Smooth muscle cell (in vitro differentiated cells): ENCODE measurements at regions not wholly inside any gene's neighbourhood (a gene's known extent, or its start where the extent isn't known, plus 50 kb on each side); places are given as distances from the start of the nearest gene placed in this dataset.

Experiments
- DNase-seq: peaks from one replicate; lab custom pipeline; 2025; ENCODE audit not compliant: unreplicated experiment; lab: John Stamatoyannopoulos, UW
- H2AFZ ChIP-seq: fragments of 200-600 bp; sonication (generic); 2 replicates; pipeline ENCODE4 v1.6.0; 2016; ENCODE audit warnings: antibody characterized with exemption, low read depth, mild to moderate bottlenecking
- H3F3A ChIP-seq: fragments of 200-600 bp; sonication (generic); 2 replicates; pipeline ENCODE4 v1.6.0; 2017; ENCODE audit warnings: antibody characterized with exemption, low read depth
- H3K27ac ChIP-seq: fragments of 200-600 bp; sonication (generic); 2 replicates; pipeline ENCODE4 v1.5.1; 2016; ENCODE audit warnings: low read depth, mild to moderate bottlenecking
- H3K27me3 ChIP-seq: fragments of 200-600 bp; sonication (generic); 2 replicates; pipeline ENCODE4 v1.6.1; 2016; ENCODE audit warnings: low read depth, mild to moderate bottlenecking
- H3K36me3 ChIP-seq: fragments of 200-600 bp; sonication (generic); 2 replicates; pipeline ENCODE4 v1.5.1; 2016; ENCODE audit warnings: low read depth
- H3K4me1 ChIP-seq: fragments of 200-600 bp; sonication (generic); 2 replicates; pipeline ENCODE4 v1.5.1; 2016; ENCODE audit warnings: low read depth
- H3K4me2 ChIP-seq: fragments of 200-600 bp; sonication (generic); 2 replicates; pipeline ENCODE4 v1.6.0; 2016; ENCODE audit warnings: mild to moderate bottlenecking
- H3K4me3 ChIP-seq: fragments of 200-600 bp; sonication (generic); 2 replicates; pipeline ENCODE4 v1.5.1; 2016; ENCODE audit warnings: mild to moderate bottlenecking
- H3K79me2 ChIP-seq: fragments of 200-600 bp; sonication (generic); 2 replicates; pipeline ENCODE4 v1.6.0; 2016; ENCODE audit warnings: low read depth, mild to moderate bottlenecking
- H3K9ac ChIP-seq: fragments of 200-600 bp; sonication (generic); 2 replicates; pipeline ENCODE4 v1.6.0; 2016; ENCODE audit warnings: low read depth
- H3K9me3 ChIP-seq: fragments of 200-600 bp; sonication (generic); replicated peaks from 2 replicates; pipeline ENCODE4 v1.5.1; 2016; ENCODE audit warnings: low read depth
- H4K20me1 ChIP-seq: fragments of 200-600 bp; sonication (generic); 2 replicates; pipeline ENCODE4 v1.6.0; 2016; ENCODE audit warnings: low read depth
- CTCF ChIP-seq: fragments of 200-600 bp; sonication (generic); IDR thresholded peaks from 2 replicates; pipeline ENCODE4 v1.5.1; 2017; ENCODE audit warnings: borderline replicate concordance, mild to moderate bottlenecking, antibody characterized with exemption; ENCODE audit not compliant: insufficient read depth, poor library complexity, severe bottlenecking
- WGBS: methylation state at CpG from one replicate; pipeline ENCODE4 v1.1.7; 2016; ENCODE audit warnings: low lambda C conversion rate; 5-methylcytosine and 5-hydroxymethylcytosine counted together

- Histone ChIP-seq H3K4me2 (no peak overlapping the region), H3F3A (no peaks in the 10 kb centered on the region), H3K9ac (no peak overlapping the region), H3K27ac (no peak overlapping the region), H2AFZ (no peak overlapping the region), H3K36me3 (no peaks in the 10 kb centered on the region), H4K20me1 (no peaks in the 10 kb centered on the region), H3K9me3 (no peaks in the 10 kb centered on the region), H3K79me2 (no peaks in the 10 kb centered on the region), H3K27me3 (no peaks in the 10 kb centered on the region), H3K4me3 (no peak overlapping the region), H3K4me1 (no peaks in the 10 kb centered on the region)
- TF ChIP-seq CTCF, result no peak
- DNase-seq, result no peak
- WGBS, result 88% methylated on average over 3 of the region's 3 CpGs
These were observed 129.3 kb downstream of the CD83 start for GRCh38 chr6:14246876-14247275.

GRCh38 chr6:14250573-14250972, 133.0 kb downstream of the CD83 start:
- Histone ChIP-seq H3K27ac (no peak overlapping the region), H3K9ac (no peak overlapping the region), H3F3A (no peaks in the 10 kb centered on the region), H3K79me2 (no peaks in the 10 kb centered on the region), H3K4me3 (no peak overlapping the region), H2AFZ (no peak overlapping the region), H4K20me1 (no peaks in the 10 kb centered on the region), H3K27me3 (no peaks in the 10 kb centered on the region), H3K4me1 (no peaks in the 10 kb centered on the region), H3K9me3 (no peaks in the 10 kb centered on the region), H3K36me3 (no peaks in the 10 kb centered on the region), H3K4me2 (no peak overlapping the region)
- 95% methylated on average over 4 of the region's 4 CpGs for WGBS
- no peak for TF ChIP-seq CTCF
- no peak for DNase-seq

GRCh38 chr6:14252271-14252850, 134.8 kb downstream of the CD83 start:
- DNase-seq, result no peak
- no peaks in the 10 kb centered on the region for H4K20me1 ChIP-seq
- no peaks in the 10 kb centered on the region for H3K79me2 ChIP-seq
- no peaks in the 10 kb centered on the region for H3K36me3 ChIP-seq
- H3K27ac ChIP-seq, result no peak overlapping the region
- H3K4me3 ChIP-seq, result no peak overlapping the region
- H3K4me2 ChIP-seq, result no peak overlapping the region
- no peaks in the 10 kb centered on the region for H3K4me1 ChIP-seq
- no peaks in the 10 kb centered on the region for H3F3A ChIP-seq
- H3K9me3 ChIP-seq, result no peaks in the 10 kb centered on the region
- no peaks in the 10 kb centered on the region for H3K27me3 ChIP-seq
- H2AFZ ChIP-seq, result no peak overlapping the region
- WGBS, result 89% methylated on average over 10 of the region's 10 CpGs
- TF ChIP-seq CTCF, result no peak
- H3K9ac ChIP-seq, result no peak overlapping the region

- no peaks in the 10 kb centered on the region for H3K36me3 ChIP-seq
- H3K27ac ChIP-seq, result no peak overlapping the region
- no peak overlapping the region for H3K9ac ChIP-seq
- no peaks in the 10 kb centered on the region for H3K27me3 ChIP-seq
- no peaks in the 10 kb centered on the region for H3K4me1 ChIP-seq
- no peak for DNase-seq
- H3K4me3 ChIP-seq, result no peak overlapping the region
- H3F3A ChIP-seq, result no peaks in the 10 kb centered on the region
- TF ChIP-seq CTCF, result no peak
- 96% methylated on average over 7 of the region's 7 CpGs for WGBS
- no peak overlapping the region for H3K4me2 ChIP-seq
- H3K79me2 ChIP-seq, result no peaks in the 10 kb centered on the region
- H3K9me3 ChIP-seq, result no peaks in the 10 kb centered on the region
- H2AFZ ChIP-seq, result no peak overlapping the region
- no peaks in the 10 kb centered on the region for H4K20me1 ChIP-seq
These were observed 136.9 kb downstream of the CD83 start for GRCh38 chr6:14254505-14254904.
